Testis (tissue), 2 donors: ENCODE measurements at regions not wholly inside any gene's neighbourhood (a gene's known extent, or its start where the extent isn't known, plus 50 kb on each side); places are given as distances from the start of the nearest gene placed in this dataset.

Source experiments
- POLR2A ChIP-seq: fragments of 450-650 bp; IDR thresholded peaks from one replicate; pipeline ENCODE4 v1.6.1; 2017; ENCODE audit warnings: antibody characterized with exemption, mild to moderate bottlenecking, moderate library complexity
- TF ChIP-seq, protein P1 (sequence below), 3 experiments: fragments of 450-650 bp in 2 of 3; fragments of 200-600 bp in 1 of 3; sonication (generic) in 1 of 3; IDR thresholded peaks; one replicate each; pipeline ENCODE4 v1.5.1; 2016 to 2019; ENCODE audit warnings: antibody characterized with exemption in 3 of 3, mild to moderate bottlenecking in 2 of 3, moderate library complexity in 1 of 3

DNA sequence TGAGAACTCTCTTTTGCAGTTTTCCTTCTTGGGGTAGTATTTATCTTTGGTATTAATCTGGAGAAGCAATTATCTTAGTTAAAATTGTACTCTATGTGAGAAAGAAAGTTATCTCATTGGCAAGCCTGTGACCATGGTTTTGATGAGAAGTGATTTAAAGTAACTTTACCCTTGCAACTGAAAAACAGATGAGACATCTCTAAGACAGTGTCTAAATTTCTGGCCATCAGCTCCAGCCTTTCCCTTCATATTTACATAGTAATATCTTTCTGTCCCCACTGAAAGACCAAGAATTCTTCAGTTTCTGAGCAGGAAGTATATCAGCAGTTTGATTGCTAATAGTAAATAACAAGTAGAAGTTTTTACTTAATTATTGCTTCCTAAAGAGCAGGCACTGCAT is 386.1 kb upstream of the SYNCRIP start:
- TF ChIP-seq POLR2A = no peak
- TF ChIP-seq, protein P1, sequence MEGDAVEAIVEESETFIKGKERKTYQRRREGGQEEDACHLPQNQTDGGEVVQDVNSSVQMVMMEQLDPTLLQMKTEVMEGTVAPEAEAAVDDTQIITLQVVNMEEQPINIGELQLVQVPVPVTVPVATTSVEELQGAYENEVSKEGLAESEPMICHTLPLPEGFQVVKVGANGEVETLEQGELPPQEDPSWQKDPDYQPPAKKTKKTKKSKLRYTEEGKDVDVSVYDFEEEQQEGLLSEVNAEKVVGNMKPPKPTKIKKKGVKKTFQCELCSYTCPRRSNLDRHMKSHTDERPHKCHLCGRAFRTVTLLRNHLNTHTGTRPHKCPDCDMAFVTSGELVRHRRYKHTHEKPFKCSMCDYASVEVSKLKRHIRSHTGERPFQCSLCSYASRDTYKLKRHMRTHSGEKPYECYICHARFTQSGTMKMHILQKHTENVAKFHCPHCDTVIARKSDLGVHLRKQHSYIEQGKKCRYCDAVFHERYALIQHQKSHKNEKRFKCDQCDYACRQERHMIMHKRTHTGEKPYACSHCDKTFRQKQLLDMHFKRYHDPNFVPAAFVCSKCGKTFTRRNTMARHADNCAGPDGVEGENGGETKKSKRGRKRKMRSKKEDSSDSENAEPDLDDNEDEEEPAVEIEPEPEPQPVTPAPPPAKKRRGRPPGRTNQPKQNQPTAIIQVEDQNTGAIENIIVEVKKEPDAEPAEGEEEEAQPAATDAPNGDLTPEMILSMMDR (IDR thresholded peaks at IDR 0.05) = no peak
